Inflammatory macrophage treated with lipopolysaccharide for 1 hour (primary cell): ENCODE measurements at regions not wholly inside any gene's neighbourhood (a gene's known extent, or its start where the extent isn't known, plus 50 kb on each side); places are given as distances from the start of the nearest gene placed in this dataset.

Experiments
- DNase-seq, 2 donors: peaks; one replicate each; pipeline ENCODE4 v3.0.0-alpha.2; 2020 to 2022

DNA sequence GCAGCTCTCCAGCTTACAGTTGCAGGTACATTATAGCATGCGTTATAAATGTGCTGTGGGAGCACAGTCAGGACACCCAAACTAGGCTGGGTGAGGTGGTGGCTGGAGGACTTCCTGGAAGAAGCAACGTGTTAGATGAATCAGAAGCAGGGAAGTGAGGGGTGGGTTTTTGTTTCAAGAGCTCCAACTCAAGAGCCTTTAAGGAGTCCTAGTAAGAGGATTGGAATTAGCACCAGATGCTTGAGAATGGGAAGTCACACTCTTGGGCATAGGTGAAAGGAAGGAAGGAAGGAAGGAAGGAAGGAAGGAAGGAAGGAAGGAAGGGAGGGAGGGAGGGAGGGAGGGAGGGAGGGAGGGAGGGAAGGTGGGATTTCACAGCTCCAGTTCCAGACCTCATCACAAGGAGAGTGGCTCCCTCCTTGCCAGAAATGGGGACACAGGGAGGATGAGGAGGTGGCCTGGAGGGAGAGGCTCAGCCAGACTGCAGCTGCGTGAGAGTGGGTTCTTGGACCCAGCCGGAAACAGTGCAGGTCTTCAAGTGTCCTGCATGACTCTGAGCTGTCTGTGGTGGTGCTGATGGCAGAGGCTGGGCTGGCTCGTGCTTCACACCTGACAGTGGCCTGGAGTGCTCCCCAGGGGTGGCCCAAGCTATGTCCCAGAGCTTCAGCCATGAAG is 115.7 kb upstream of the GSC start:
- DNase-seq, result no peak

DNA sequence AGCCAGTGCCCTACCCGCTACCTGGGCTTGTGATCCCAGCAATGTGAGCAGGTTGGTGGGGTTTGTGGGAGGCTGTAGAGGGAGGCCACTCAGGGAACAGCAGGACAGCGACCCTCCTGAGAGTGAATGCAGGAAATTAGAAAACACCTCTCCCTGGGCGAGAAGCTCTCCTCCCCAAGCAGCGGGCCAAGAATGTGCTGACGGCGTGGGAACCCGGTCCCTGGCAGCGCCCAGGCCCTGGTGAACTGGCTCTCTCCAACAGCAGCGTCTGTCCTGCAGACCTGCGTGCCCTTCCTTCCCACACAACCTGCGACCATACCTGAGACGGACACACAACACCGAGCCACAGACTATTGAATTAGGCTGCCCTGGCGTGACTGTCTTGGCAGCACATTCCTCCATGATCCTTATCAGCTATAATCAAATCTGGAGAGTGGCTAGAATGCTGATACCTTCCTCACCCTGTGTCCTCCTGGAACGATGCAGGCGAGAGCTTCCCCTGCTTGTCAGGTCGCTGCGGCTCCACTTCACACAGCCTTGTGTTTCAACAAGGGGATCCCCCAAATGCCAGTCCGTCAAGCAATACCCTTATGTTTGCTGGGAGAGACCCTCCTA is 114.8 kb upstream of the GSC start:
- DNase-seq, result no peak

DNA sequence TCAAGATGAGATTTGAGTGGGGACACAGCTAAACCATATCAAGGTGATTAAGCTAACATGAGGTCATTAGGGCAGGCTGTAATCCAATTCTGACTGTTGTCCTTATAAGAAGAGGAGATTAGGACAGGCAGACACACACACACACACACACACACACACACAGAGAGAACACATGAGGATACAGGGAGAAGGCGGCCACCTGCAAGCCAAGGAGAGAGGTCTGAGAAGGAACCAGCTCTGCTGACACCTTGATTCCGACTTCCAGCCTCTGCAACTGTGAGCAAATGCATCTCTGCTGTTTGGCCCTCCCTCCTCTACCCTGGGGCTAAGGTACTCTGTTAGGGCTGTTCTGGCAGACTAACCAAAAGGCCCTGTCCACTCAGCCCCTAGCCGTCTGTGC is 112.5 kb upstream of the GSC start:
- DNase-seq, result no peak

DNA sequence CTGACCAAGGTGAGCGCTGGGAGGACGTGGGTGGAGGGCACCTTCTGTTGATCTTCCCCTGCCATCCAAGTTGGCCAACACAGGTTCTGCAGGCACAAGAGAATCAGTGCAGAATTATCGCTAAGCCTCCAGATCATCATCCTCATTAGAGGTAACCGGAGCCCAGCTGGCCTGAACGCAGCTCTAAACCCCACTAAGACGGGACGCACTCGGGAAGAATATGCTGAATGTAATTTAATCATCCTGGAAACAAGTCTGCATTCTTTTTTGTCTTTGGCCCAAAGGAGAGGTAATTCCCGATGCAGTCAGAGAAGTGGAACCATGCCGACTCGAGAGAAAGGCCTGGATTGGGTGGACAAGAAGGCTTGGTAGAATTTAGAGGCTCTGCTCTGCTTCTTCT is 111.0 kb upstream of the GSC start:
- DNase-seq, result no peak

DNA sequence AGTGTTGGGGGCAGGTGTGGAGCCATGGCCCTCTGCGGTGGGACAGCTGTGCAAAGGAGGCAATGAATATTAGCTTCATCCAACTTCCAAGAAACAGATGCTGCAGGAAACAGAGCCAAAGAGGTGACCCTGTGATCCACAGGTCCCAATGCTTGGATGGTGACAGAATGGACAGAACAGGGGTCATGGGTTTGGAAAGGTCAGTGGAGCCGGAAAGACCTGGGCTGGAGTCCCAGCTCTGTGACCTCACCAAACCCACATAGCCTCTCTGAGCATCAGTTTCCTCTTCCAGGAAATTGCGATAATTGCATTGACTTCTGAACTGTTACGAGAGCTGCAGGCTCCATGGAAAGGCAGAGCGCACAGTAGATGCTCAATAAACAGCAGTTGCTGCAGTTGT is 110.2 kb upstream of the GSC start:
- DNase-seq, result no peak

DNA sequence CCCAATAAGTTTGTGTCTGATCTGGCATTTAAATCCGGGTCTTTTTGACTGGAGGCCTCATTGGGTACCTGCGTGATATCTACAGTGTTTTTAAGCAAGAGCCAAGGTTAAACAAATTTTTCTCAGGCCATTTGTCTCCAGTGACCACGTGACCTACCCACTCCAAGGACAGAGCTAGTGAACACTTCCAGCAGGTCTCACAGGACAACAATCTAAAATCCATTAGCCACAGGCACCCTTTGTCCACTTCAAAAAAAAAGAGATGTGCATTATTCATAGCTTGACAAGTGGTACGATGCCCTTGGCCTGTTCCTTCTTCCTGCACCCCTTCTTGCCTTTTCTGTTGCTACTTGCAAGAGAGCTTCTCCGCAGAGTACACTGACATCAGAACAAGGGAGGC is 109.6 kb upstream of the GSC start:
- no peak for DNase-seq

DNA sequence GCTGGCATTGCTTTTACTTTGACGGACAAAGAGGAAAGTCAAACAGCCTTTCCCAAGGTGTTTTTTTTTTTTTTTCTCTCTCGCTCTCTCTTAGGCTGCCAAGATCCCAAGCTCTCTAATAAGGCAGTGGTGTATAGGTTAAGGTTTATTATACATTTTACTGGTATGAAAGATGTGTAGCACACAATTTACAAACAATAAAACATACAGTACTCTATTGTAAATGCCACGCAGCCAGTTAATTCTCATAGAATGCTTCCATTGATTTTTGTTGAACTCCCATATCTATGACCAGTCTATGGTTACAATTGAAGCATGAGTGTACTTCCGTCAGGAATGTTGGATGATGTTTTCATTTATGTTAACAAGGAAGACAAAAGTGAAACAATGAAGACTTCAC is 106.4 kb upstream of the GSC start:
- DNase-seq, result no peak

DNA sequence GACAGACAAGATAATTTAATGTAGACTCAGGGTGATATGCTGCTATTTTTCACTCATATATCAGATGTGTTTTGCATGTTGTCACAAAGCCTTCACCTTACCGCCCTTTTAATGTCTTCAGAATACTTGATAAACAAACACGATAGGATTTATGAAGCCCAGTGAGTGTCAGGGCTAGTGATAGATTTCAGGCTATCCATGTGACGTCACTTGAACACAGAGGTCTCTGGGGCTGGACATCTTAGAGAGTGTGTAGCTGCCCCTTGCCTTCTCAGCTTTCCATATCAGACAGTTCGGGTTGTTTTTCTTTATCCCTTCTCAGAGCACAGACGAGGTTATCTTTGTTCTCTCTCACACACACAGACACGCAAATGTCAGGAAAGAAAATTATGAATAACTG is 105.3 kb upstream of the GSC start:
- no peak for DNase-seq

DNA sequence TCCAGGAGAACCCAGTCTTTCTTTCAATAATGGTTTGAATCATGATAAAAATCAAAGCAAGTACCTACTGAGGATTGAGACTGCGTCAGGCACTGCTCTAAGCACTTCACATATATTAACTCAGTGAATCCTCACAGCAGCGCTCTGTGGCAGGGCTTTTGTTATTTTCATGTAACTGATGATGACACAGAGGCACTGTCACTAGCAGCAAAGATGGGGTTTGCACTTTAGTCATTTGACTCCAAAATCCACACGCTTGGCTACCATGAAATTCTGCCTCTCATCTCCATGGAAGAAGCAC is 98.8 kb upstream of the GSC start:
- DNase-seq, result no peak

DNA sequence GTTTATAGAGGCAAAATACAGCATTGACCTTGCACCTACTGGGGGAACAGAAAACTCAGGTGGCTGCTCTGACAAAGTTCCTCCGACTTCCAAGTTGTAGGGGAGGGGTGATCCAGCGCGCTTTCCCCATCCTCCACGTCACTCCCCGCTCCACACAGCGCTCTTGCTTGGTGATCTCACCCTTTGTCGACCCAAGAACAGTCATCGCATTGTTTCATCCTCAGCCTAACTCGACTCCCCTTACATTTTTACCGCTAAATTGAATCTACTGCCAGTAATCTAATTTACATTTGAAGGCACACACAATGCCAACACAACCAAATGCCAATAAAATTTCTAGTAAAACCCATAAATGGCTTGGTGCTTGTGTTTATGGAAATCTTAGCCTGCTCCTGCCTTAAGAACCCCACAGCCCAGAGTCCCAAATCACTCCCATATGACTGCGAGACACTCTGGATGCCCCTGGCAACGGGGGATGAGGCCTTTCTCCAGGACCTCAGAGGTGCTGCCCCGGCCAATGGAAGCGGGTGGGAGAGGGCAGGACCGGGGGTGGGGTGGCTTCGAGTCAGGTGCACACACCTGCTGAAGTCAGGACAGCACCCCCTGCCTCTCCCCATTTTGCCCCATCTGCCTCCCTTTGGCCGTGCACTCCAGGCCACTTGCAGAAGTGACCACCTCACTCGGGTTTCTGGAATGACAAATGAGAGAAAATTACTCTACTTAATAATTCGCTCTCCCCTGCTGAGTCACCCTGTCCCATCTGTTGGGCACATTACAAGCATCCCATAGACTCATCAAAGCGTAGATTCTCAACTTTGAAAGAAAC is 98.2 kb upstream of the GSC start:
- DNase-seq, result no peak

DNA sequence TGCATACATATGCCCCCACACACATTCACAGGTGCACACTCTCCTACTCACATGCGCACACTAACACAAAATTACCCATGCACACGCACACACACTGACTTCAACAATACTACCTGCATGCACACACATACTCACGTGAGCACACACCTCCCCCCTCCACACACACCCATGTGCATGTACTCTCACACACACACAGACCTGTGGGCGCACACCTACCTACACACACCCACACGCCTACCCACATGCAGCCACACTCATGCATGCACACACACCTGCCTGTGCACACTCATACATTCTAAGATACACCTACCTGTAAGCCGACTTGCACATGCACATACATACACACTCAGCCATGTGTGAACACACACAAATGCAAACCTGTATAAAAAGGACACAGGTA is 97.3 kb upstream of the GSC start:
- DNase-seq, result no peak

DNA sequence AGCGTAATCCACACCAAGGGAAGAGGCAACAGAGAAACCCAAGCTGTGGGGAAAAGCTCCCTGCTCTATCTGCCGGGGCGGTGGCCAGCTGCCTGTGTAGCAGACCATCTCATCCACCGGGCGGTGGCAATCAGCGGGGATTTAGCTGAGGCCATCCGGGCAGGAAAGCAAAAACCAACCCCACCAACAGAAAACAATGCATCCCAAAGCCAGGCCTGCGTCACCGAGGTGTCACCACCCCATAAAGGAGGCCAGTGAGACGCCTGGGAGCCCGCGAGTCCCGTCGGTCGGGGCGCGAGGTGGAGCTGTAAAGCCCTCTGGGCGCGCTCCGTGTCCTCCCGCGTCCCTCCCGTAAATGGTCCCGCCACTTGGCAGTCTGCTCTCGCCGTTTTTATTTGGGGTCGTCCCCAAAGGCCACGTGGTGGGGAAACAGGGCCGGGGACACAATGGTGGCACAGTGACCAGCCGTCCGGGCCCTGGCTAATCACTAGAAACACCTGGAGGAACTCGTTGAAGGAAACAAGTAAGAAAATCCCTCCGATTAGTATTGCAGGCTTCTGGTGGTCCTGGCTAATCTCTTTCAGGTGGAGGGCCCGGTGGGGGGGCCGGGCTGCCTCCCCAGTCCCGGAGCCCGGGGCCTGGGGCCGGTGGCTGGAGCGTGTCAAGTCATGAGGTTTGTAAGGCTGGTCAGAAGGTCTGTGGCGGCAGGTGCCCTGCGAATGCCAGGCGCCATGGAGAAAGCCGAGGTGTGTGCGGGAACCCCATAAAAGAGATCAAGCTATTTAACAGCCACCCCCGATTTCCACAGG is 94.7 kb upstream of the GSC start:
- no peak for DNase-seq

DNA sequence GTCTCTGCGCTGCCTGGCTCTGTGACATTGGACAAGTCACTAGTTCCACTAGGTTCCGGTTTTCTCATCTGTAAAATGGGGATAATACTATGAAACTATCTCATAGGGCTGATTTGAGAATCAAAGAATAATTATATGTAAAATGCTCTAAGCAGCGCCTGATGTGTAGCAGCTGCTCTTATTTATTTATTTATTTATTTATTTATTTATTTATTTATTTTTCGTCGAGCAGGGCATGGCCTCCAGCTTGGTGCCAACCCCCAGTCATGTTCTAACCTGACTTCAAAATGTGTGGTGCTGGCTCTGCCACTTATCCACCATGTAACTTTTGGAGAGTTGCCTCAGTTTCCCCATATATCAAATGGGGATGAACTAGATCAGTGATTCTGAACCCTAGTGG is 93.5 kb upstream of the GSC start:
- no peak for DNase-seq

DNA sequence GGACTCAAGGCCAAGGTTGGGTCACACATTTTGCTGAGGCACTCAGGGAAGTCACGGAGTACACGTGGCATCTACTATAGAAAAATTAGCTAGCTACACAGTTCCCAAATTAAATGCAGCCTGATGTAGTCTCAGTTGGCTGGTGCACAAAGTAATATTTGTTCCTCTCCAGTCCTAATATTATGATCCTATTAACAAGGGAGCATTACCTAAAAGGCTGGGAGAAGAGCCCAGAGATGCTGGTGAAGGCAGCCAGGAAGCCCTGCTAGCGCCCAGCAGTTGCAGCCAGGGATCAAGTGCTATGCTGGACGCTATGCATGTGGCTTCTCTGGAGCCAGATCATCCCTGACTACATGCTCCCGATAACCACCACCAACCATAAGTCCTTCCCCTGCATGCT is 88.0 kb upstream of the GSC start:
- no peak for DNase-seq

DNA sequence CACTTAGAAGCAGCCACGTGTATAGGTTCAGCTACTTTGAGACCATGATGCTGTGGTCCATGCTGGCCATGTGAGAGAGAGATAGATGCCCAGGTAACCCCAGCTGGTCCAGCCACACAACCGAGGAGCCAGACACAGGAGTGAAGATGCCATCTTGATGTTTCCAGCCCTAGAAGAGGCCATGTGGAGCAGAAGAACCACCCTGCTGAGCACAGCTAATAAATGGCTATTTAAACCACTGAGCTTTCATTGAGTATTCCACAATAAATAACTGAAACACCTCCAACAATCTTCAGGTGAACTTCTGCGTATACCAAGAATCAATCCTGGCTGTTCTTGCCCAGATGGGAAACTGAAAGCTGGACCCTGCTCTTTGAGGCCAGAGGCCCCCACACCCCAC is 84.0 kb upstream of the GSC start:
- no peak for DNase-seq

DNA sequence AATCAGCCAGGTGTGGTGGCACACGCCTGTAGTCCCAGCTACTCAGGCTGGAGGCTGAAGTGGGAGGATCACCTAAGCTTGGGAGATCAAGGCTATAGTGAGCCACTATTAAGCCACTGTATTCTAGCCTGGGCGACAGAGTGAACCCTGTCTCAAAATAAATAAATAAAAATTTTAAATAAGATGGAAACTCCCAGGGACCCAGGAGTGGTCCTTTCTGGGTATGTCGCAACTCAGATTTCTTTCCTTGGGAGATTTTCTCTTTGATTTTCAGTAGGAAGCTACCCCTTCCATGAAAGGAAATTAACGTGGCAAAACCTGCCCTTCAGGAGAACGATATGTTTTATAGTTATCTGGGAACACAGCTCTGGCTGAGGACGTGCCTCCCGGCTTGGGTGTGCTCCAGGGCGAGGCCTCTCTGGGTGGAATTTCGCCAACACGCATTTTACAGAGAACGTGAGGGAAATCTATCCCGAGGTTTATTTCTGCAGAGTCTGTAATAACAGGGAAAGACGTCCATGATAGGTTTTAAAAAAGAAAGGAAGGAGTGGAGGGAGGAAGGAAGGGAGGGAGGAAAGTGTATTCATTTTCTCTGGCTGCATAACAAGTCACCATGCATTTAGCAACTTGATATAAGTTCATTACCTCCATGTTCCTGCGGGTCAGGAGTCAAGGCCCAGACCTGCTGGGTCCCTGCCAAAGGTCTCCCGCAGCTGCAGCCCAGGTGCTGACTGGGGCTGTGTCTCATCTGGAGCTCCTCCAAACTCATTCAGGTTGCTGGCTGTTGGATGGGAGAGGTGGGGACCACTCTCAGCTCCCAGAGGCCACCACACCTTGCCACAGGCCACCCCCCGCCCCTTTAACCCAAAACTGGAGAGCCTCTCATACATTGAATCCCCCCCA is 80.6 kb upstream of the GSC start:
- no peak for DNase-seq

DNA sequence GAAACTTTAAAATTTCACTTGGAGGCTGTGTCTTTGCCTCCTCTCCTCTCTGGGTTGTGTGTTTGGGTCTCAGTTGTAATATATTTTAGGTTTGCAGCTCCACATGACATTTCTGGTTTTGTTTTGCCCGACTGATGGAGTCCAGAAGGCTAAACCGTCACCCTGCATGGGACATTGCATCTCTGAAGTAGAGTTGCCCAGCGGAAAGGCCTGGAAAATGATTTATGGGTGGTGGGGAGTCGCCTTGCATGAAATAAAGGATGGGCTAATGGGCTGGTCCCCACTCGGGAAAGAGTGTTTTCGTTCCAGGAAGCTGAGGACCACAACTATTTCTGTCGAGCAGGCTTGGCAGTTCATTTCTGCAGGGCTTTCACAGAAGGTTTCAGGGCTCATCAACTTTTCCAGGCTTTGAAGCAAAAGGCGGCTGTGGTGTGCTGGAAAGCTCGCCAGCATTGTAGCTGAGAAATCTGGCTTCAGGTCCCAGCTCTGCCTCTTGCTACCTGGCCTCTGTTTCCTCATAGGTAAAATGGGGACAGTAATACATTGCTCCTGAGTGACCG is 74.8 kb upstream of the GSC start:
- DNase-seq, result no peak

DNA sequence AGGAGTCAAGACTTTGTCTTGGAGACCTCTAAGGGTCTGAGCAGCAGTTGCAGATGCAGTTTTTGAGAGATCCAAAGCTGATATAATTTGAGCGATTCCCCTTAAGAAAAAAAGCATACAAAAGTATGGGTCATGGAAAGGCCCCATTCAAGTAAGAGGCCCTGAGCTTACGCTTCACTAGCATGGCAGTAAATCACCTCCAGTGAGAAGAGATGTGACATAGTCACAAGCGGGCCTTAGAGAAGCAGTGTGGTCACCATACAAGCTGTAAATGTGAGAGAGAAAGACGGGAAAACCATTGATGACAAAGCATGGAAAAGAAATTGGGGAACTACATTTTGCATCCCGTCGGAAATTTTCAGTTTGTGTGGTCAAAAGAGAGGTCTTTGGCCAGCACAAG is 70.6 kb upstream of the GSC start:
- no peak for DNase-seq

DNA sequence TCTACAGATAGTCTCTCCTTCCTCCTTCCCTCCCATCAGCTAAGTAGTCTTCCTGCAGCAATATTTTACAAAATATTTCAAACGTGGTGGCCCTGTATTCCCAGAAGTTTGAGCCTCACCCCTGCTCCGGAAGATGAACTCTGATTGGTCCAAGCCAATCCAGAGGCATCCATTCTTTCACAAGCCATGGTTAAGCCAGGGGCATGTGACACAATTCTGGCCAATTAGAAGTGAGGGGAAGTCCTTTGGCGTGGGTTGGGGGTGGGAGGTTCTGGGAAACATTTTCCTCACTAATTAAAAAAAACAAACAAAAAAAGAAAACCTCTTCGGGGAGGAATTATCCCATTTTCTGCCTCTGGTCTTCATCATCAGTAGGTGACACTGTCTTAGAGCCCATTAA is 69.4 kb upstream of the GSC start:
- no peak for DNase-seq

DNA sequence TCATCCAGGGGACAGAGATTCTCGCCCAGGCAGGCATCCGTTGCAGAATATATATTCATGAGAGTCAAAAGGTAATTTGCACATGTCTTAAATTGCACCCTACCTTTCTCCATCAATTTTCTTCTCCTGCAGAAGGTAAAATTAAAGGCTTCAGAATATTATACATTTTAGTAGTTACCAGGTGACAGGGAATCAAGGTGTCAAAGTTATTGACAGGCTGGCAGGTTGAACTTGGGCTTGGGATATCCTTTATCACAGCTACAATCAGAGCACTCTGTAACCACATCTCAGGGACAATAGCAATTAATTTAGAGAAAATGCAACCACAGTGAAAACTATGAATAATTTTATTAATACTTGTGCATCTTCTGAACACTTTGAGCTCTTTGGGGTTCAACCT is 66.9 kb upstream of the GSC start:
- no peak for DNase-seq

DNA sequence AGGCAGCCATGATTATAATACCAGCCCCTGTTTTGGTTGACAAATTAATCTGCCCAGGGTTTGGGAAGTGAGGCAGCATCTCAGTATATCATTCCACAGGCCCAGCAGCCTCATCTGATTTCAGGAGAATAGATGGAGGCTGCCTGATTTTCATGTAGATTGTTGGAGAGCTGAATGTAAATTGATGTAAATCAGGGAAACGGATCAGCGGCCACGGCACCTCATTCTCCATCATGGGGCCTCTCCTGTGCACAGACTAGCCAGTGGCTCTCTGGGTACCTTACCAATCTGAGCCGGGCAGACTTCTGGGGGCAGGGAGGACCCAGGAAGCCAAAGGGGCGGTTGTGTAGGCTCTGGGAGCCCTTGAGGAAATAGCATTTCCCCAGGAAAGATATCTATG is 63.7 kb upstream of the GSC start:
- DNase-seq, result no peak

DNA sequence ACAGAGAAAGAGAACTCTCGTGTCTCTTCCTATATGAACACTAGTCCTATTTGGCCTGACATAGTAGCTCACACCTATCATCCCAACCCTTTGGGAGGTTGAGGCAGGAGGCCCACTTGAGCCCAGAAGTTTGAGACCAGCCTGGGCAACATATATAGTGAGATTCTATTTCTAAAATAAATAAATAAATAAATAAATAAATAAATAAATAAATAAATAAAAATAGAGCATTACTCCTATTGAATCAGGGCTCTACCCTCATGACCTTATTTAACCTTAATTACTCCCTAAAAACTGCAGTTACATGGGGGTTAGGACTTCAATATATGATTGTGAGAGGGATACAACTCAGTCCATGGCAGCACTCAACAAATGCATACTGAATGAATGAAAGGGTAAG is 61.2 kb upstream of the GSC start:
- no peak for DNase-seq
